Transverse colon (tissue), 4 donors: ENCODE measurements at regions not wholly inside any gene's neighbourhood (a gene's known extent, or its start where the extent isn't known, plus 50 kb on each side); places are given as distances from the start of the nearest gene placed in this dataset.

ENCODE experiments used
- DNase-seq: peaks from one replicate; pipeline ENCODE4 v3.0.0-alpha.2; 2019
- H3K27ac ChIP-seq, 4 donors: fragments of 200-600 bp; sonication (generic); 2 replicates each; pipeline ENCODE4 v1.5.1; 2016 to 2018; ENCODE audit warnings: inconsistent platforms in 4 of 4
- H3K27me3 ChIP-seq: fragments of 200-600 bp; sonication (generic); 2 replicates; pipeline ENCODE4 v1.5.1; 2017; ENCODE audit warnings: inconsistent platforms
- H3K36me3 ChIP-seq, 4 donors: fragments of 200-600 bp; sonication (generic); 2 replicates each; pipeline ENCODE4 v1.5.1; 2017 to 2019; ENCODE audit warnings: inconsistent platforms in 4 of 4
- H3K4me1 ChIP-seq, 4 donors: fragments of 200-600 bp; sonication (generic); 2 replicates each; pipeline ENCODE4 v1.5.1; 2017 to 2020; ENCODE audit warnings: inconsistent platforms in 4 of 4
- H3K4me3 ChIP-seq, 4 donors: fragments of 200-600 bp; sonication (generic); 1 replicate in 1 of 4; 2 replicates in 3 of 4; pipeline versions ENCODE4 v1.5.1 to v1.6.1; 2017 to 2019; ENCODE audit warnings: inconsistent platforms in 4 of 4
- H3K9me3 ChIP-seq, 2 donors: fragments of 200-600 bp; sonication (generic); 2 replicates each; pipeline ENCODE4 v1.5.1; 2017 to 2019; ENCODE audit warnings: inconsistent platforms in 2 of 2
- CTCF ChIP-seq, 5 experiments: fragments of 200-600 bp in 3 of 5; fragments of 450-650 bp in 2 of 5; sonication (generic) in 3 of 5; IDR thresholded peaks; 1 replicate in 2 of 5; 2 replicates in 3 of 5; pipeline ENCODE4 v1.5.1; 2016 to 2017; ENCODE audit warnings: antibody characterized with exemption in 5 of 5, inconsistent platforms in 3 of 5, mild to moderate bottlenecking in 2 of 5, moderate library complexity in 1 of 5
- EP300 ChIP-seq: sonication (generic); formaldehyde crosslinking; IDR thresholded peaks from one replicate; pipeline ENCODE4 v1.6.1; 2017; ENCODE audit warnings: antibody characterized with exemption, low read depth
- POLR2A ChIP-seq: fragments of 450-650 bp; IDR thresholded peaks from one replicate; pipeline ENCODE4 v1.6.1; 2016; ENCODE audit warnings: antibody characterized with exemption, mild to moderate bottlenecking, moderate library complexity
- POLR2AphosphoS5 ChIP-seq, 3 donors: sonication (generic); formaldehyde crosslinking; IDR thresholded peaks; one replicate each; pipeline ENCODE4 v1.6.1; 2016; ENCODE audit warnings: antibody characterized with exemption in 3 of 3
- WGBS, 2 donors: methylation state at CpG; one replicate each; pipeline ENCODE4 v1.1.5; 2018; ENCODE audit warnings: low coverage in 1 of 2; 5-methylcytosine and 5-hydroxymethylcytosine counted together
- in situ Hi-C, 4 donors: fragments of 200-750 bp; cut with MboI; loops; one replicate each; pipeline versions ENCODE4 v1.15.0 to v1.15.1; 2017; ENCODE audit warnings: low sequenced_read_pairs in 3 of 4, low pct_ligation_motif_present in 1 of 4, low pct_unique_long_range_greater_than_20kb in 1 of 4
- intact Hi-C: fragments of 100-400 bp; cut with DNase I; formaldehyde crosslinking; loops from one replicate; pipeline ENCODE4 v1.15.1; 2023; ENCODE audit warnings: low total_unique reads

- intact Hi-C loops, result no loop called here
- H3K27ac ChIP-seq, result no peak overlapping the region
- no peak for DNase-seq
- no peaks in the 10 kb centered on the region for H3K36me3 ChIP-seq
- no peak overlapping the region for H3K4me3 ChIP-seq
- no peaks in the 10 kb centered on the region for H3K9me3 ChIP-seq
- TF ChIP-seq EP300 (no peak), CTCF (IDR thresholded peaks at IDR 0.05) (no peak), POLR2AphosphoS5 (IDR thresholded peaks at IDR 0.05) (no peak), POLR2A (no peak)
- WGBS, 2 donors, result 87 to 93% methylated on average over 4 of the region's 4 CpGs
- H3K27me3 ChIP-seq, result no peaks in the 10 kb centered on the region
- in situ Hi-C loops, result no loop called here
- H3K4me1 ChIP-seq, result peaks cover 5 to 24% (median 12%) of the 10 kb centered on the region in 4 donors
These were observed 94.4 kb upstream of the NEUROD1 start for GRCh38 chr2:181774685-181775084.

- H3K36me3 ChIP-seq, result no peaks in the 10 kb centered on the region
- intact Hi-C loops (no loop called here), in situ Hi-C loops (no loop called here)
- 79 to 89% methylated on average over 2 to 3 of the region's 3 CpGs for WGBS, 2 donors
- no peak for DNase-seq
- no peaks in the 10 kb centered on the region for H3K9me3 ChIP-seq
- no peak for TF ChIP-seq EP300
- TF ChIP-seq CTCF (IDR thresholded peaks at IDR 0.05), result no peak
- no peak for TF ChIP-seq POLR2A
- no peak for TF ChIP-seq POLR2AphosphoS5 (IDR thresholded peaks at IDR 0.05)
- no peak overlapping the region for H3K27ac ChIP-seq
- no peaks in the 10 kb centered on the region for H3K27me3 ChIP-seq
- no peak overlapping the region for H3K4me3 ChIP-seq
- peaks cover 9 to 41% (median 26%) of the 10 kb centered on the region in 4 donors for H3K4me1 ChIP-seq
These were observed 96.0 kb upstream of the NEUROD1 start for GRCh38 chr2:181776336-181776735.

- H3K9me3 ChIP-seq, result no peaks in the 10 kb centered on the region
- H3K4me3 ChIP-seq, result no peak overlapping the region
- intact Hi-C loops, result no loop called here
- no peak overlapping the region for H3K27ac ChIP-seq
- H3K36me3 ChIP-seq, result no peaks in the 10 kb centered on the region
- TF ChIP-seq CTCF (IDR thresholded peaks at IDR 0.05) (no peak), POLR2A (no peak), EP300 (no peak), POLR2AphosphoS5 (IDR thresholded peaks at IDR 0.05) (peak in 1 of 3 donors; percentile 41)
- in situ Hi-C loops, result no loop called here
- H3K4me1 ChIP-seq, result peaks cover 9 to 55% (median 29%) of the 10 kb centered on the region in 4 donors
- no peaks in the 10 kb centered on the region for H3K27me3 ChIP-seq
- 53 to 59% methylated on average over 3 of the region's 3 CpGs for WGBS, 2 donors
- no peak for DNase-seq
These were observed 97.4 kb upstream of the NEUROD1 start for GRCh38 chr2:181777734-181778133.

- DNase-seq, result no peak
- H3K9me3 ChIP-seq, result no peaks in the 10 kb centered on the region
- peaks cover 9 to 58% (median 29%) of the 10 kb centered on the region in 4 donors for H3K4me1 ChIP-seq
- in situ Hi-C loops (no loop called here), intact Hi-C loops (no loop called here)
- no peak for TF ChIP-seq POLR2A
- no peak for TF ChIP-seq EP300
- no peak for TF ChIP-seq POLR2AphosphoS5 (IDR thresholded peaks at IDR 0.05)
- no peak for TF ChIP-seq CTCF (IDR thresholded peaks at IDR 0.05)
- H3K4me3 ChIP-seq, result no peak overlapping the region
- H3K27ac ChIP-seq, result peak overlapping the region in 1 of 4 donors; percentile 48
- H3K27me3 ChIP-seq, result no peaks in the 10 kb centered on the region
- 50 to 53% methylated on average over 2 of the region's 2 CpGs for WGBS, 2 donors
- H3K36me3 ChIP-seq, result no peaks in the 10 kb centered on the region
These were observed 98.4 kb upstream of the NEUROD1 start for GRCh38 chr2:181778621-181779201.
